Activated CD4-positive, alpha-beta T cell treated with anti-CD3 and anti-CD28 coated beads, Interleukin-2, amount 10 ng/mL, durations not matched to agents 7 days and 5 days (primary cell): ENCODE measurements at regions not wholly inside any gene's neighbourhood (a gene's known extent, or its start where the extent isn't known, plus 50 kb on each side); places are given as distances from the start of the nearest gene placed in this dataset.

Source experiments
- CTCF ChIA-PET: fragments of 350-600 bp; sonication (Branson Sonifier 250); formaldehyde crosslinking; loops from one replicate; lab custom pipeline; 2021; ENCODE audit warnings: antibody characterized with exemption; lab: Charles Lee
- POLR2A ChIA-PET: fragments of 350-600 bp; sonication (Branson Sonifier 250); formaldehyde crosslinking; loops from one replicate; lab custom pipeline; 2021; ENCODE audit warnings: antibody characterized with exemption; lab: Charles Lee
- DNase-seq: peaks from one replicate; pipeline ENCODE4 v3.0.0-alpha.2; 2020
- H3K27ac Mint-ChIP-seq: one replicate; pipeline ENCODE4 v1.8.0; 2021; ENCODE audit warnings: mild to moderate bottlenecking, moderate library complexity, mixed read lengths
- H3K27me3 Mint-ChIP-seq: one replicate; pipeline ENCODE4 v1.8.0; 2021; ENCODE audit warnings: mixed read lengths
- H3K36me3 Mint-ChIP-seq: one replicate; pipeline ENCODE4 v1.8.0; 2021; ENCODE audit warnings: low read depth, mixed read lengths
- H3K4me1 Mint-ChIP-seq: one replicate; pipeline ENCODE4 v1.8.0; 2021; ENCODE audit warnings: mixed read lengths
- H3K4me3 Mint-ChIP-seq: one replicate; pipeline ENCODE4 v1.8.0; 2021; ENCODE audit warnings: mild to moderate bottlenecking, moderate library complexity, mixed read lengths
- H3K9me3 Mint-ChIP-seq: one replicate; pipeline ENCODE4 v1.8.0; 2021; ENCODE audit warnings: mixed read lengths

DNA sequence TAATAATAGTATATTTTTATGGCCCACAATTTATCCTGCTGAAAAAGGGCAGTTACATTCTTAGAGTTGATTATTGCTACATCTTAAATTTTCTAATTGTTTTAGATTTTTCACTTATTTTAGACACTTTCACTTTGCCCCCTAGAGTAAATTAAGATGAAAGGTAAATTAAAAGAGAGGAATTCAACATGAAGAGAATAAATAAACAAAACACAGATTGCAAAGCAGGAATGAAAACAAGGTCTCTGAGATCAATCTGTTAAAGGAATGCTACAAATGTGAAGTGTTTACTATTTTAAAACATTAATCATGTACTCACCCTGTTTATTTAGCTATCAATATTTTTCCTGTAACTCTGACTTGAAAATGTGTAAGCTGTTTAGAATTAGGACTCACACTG is 113.5 kb upstream of the ETAA1 start:
- no peak overlapping the region for H3K4me3 Mint-ChIP-seq
- POLR2A ChIA-PET = no interaction called here
- no peak for DNase-seq
- H3K9me3 Mint-ChIP-seq = no peaks in the 10 kb centered on the region
- no peaks in the 10 kb centered on the region for H3K36me3 Mint-ChIP-seq
- H3K27me3 Mint-ChIP-seq = peaks cover 2% of the 10 kb centered on the region
- CTCF ChIA-PET = no interaction called here
- no peaks in the 10 kb centered on the region for H3K4me1 Mint-ChIP-seq
- H3K27ac Mint-ChIP-seq = no peak overlapping the region

- CTCF ChIA-PET = no interaction called here
- POLR2A ChIA-PET = no interaction called here
- DNase-seq = no peak
- Mint-ChIP-seq H3K27me3 (peaks cover 2% of the 10 kb centered on the region), H3K9me3 (no peaks in the 10 kb centered on the region), H3K27ac (no peak overlapping the region), H3K4me1 (no peaks in the 10 kb centered on the region), H3K4me3 (no peak overlapping the region), H3K36me3 (no peaks in the 10 kb centered on the region)
Measured at GRCh38 chr2:67286981-67287759, 110.0 kb upstream of the ETAA1 start.

DNA sequence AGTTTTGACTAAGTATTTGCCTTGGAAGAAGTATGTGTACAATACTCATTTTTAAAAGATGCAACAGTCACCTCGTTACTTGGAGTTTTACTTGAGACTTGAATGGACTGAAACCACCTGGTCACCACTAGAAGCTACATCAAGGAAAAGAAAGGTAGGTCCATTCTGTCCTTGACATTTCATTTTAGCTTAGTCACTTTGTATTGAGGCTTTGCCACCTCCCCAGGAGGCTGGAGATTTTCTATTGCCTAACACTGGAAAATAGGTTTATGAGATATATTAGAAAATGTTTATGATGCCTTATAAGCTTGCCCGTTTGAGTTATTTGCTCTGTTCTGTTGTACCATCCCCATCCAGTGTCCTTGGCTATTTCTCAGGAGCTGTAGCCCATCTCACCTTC is 107.9 kb upstream of the ETAA1 start:
- Mint-ChIP-seq H3K27me3 (peaks cover 2% of the 10 kb centered on the region), H3K4me1 (no peaks in the 10 kb centered on the region), H3K9me3 (no peaks in the 10 kb centered on the region), H3K27ac (no peak overlapping the region), H3K4me3 (no peak overlapping the region), H3K36me3 (no peaks in the 10 kb centered on the region)
- DNase-seq = no peak
- ChIA-PET POLR2A (no interaction called here), CTCF (no interaction called here)

GRCh38 chr2:67289921-67290371 is 107.2 kb upstream of the ETAA1 start:
- no peaks in the 10 kb centered on the region for H3K36me3 Mint-ChIP-seq

DNA sequence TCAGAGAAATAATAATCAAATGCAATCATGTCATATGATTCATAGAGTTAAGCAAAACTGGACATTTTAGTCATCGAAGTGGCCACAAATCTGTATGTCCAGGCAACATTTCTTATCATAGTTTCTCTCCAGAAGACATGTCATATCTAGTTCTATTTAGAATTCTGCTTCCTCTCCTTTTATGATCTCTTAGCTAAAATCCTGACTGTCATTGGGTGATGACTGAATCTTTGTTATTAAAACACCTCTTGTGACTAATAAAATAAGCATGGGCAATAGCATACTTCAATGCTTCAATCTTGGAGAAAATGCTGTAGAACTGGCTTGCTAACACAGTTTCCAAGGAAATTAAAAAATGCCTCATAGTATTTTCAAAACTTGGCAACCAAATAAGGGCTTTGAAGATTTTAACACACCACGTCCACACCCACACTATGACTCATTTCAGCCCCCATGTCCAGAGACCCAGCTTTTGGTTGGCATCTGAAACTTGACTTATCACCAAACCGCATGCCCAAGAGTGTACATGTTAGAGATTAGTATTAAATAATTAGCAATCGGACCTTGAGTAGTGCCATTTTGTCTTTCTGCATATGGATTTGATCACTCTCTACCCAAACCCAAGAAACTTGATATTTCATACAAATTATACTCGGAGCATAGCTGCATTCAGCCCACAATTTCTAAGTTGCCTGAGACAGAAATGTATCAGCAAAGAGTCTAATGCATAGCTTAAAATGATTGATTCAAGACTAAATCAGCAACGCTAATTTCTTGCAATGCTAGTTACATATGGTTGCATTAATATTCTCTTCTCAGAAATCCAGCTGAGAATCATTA is 106.5 kb upstream of the ETAA1 start:
- no peak for DNase-seq
- ChIA-PET POLR2A (no interaction called here), CTCF (no interaction called here)
- no peaks in the 10 kb centered on the region for H3K9me3 Mint-ChIP-seq
- H3K4me1 Mint-ChIP-seq = no peaks in the 10 kb centered on the region
- no peak overlapping the region for H3K4me3 Mint-ChIP-seq
- H3K27me3 Mint-ChIP-seq = peaks cover 2% of the 10 kb centered on the region
- H3K36me3 Mint-ChIP-seq = no peaks in the 10 kb centered on the region
- H3K27ac Mint-ChIP-seq = no peak overlapping the region

More at GRCh38 chr2:67289921-67290371, 107.2 kb upstream of the ETAA1 start:
- ChIA-PET CTCF (no interaction called here), POLR2A (no interaction called here)
- Mint-ChIP-seq H3K4me3 (no peak overlapping the region), H3K27ac (no peak overlapping the region), H3K27me3 (peaks cover 2% of the 10 kb centered on the region), H3K9me3 (no peaks in the 10 kb centered on the region), H3K4me1 (no peaks in the 10 kb centered on the region)
- DNase-seq = no peak

- CTCF ChIA-PET = no interaction called here
- Mint-ChIP-seq H3K27ac (no peak overlapping the region), H3K4me1 (no peaks in the 10 kb centered on the region)
Measured at GRCh38 chr2:67294218-67294617, 102.9 kb upstream of the ETAA1 start.

DNA sequence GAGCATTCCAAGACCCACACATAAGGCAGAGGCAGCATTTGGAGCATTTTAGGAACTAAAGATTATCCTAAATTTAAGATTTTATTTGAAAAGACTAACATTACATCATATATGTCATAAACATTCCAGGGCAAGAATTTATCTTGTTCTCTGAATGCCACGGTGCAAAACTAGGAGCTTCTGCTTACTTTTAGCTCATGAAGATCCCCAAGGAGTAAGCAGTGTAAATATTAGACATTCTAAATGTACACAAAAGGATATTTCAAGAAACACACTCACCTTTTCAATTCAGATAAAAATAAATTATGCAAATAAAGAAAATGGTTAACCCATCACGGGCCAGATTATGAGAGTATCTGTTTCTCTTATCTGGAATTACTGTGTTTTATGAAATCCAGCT is 101.7 kb upstream of the ETAA1 start:
- Mint-ChIP-seq H3K36me3 (no peaks in the 10 kb centered on the region), H3K27ac (no peak overlapping the region), H3K27me3 (no peaks in the 10 kb centered on the region), H3K9me3 (no peaks in the 10 kb centered on the region), H3K4me1 (no peaks in the 10 kb centered on the region), H3K4me3 (no peak overlapping the region)
- CTCF ChIA-PET = no interaction called here
- no peak for DNase-seq
- POLR2A ChIA-PET = no interaction called here

More at GRCh38 chr2:67294218-67294617, 102.9 kb upstream of the ETAA1 start:
- Mint-ChIP-seq H3K9me3 (no peaks in the 10 kb centered on the region), H3K36me3 (no peaks in the 10 kb centered on the region), H3K4me3 (no peak overlapping the region), H3K27me3 (no peaks in the 10 kb centered on the region)
- no peak for DNase-seq
- POLR2A ChIA-PET = no interaction called here

DNA sequence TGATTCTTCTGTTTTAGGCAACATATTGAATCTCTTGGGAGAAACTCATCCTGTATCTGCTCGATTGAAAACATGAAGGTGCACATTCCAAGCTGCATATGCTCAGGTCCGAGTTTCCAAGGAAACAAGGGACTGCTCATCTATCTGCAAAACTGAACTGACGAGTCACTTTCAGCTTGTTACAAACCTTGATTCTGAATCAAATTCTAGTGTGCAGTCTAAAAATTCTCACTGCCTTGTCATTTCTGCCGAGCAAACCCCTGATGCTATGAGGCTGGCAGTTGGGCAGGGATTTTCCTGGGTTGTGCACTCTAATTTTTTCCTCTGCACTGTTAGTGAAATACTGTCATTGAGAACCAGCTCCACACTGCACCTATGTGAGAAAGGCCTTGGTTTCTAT is 101.3 kb upstream of the ETAA1 start:
- Mint-ChIP-seq H3K4me1 (no peaks in the 10 kb centered on the region), H3K9me3 (no peaks in the 10 kb centered on the region), H3K4me3 (no peak overlapping the region), H3K27me3 (no peaks in the 10 kb centered on the region), H3K36me3 (no peaks in the 10 kb centered on the region), H3K27ac (no peak overlapping the region)
- ChIA-PET POLR2A (no interaction called here), CTCF (no interaction called here)
- no peak for DNase-seq

- no peaks in the 10 kb centered on the region for H3K4me1 Mint-ChIP-seq
- H3K9me3 Mint-ChIP-seq = no peaks in the 10 kb centered on the region
- ChIA-PET POLR2A (no interaction called here), CTCF (no interaction called here)
- H3K4me3 Mint-ChIP-seq = no peak overlapping the region
- no peaks in the 10 kb centered on the region for H3K36me3 Mint-ChIP-seq
- no peak for DNase-seq
- H3K27ac Mint-ChIP-seq = no peak overlapping the region
- H3K27me3 Mint-ChIP-seq = no peaks in the 10 kb centered on the region
Measured at GRCh38 chr2:67304300-67304890, 92.7 kb upstream of the ETAA1 start.

GRCh38 chr2:67309281-67309680 is 87.9 kb upstream of the ETAA1 start:
- Mint-ChIP-seq H3K4me3 (no peak overlapping the region), H3K4me1 (no peaks in the 10 kb centered on the region), H3K36me3 (no peaks in the 10 kb centered on the region), H3K27me3 (peaks cover 2% of the 10 kb centered on the region), H3K9me3 (no peaks in the 10 kb centered on the region), H3K27ac (no peak overlapping the region)
- CTCF ChIA-PET = interaction anchor here (1.1 to 1.4 kb wide), 2 partner anchors 9 to 297 kb away, joined by 3 read pairs; no protein-coding TSS in a partner anchor
- POLR2A ChIA-PET = no interaction called here
- DNase-seq = no peak

DNA sequence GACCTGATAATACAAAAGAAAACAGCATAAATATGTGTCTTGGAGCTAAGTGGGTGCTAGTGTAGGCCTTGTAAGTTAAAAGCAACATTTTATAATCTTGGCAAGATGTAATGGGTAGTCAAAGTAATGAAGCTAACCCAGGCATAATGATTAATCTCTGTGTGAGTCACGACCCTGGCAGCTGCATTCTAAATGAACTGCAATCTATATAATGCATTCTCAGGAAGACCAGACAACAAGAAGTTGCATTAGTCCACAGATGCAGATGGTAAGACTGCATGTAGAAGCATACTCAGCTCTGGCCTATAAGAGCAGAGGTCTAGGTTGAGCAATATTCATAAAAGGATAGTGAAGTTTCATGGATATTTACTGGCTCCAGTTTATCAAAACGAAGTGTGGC is 85.6 kb upstream of the ETAA1 start:
- CTCF ChIA-PET = no interaction called here
- POLR2A ChIA-PET = no interaction called here

GRCh38 chr2:67312871-67313270 is 84.3 kb upstream of the ETAA1 start:
- ChIA-PET POLR2A (no interaction called here), CTCF (no interaction called here)
- peaks cover 2% of the 10 kb centered on the region for H3K27me3 Mint-ChIP-seq
- DNase-seq = no peak
- H3K9me3 Mint-ChIP-seq = no peaks in the 10 kb centered on the region
- no peak overlapping the region for H3K27ac Mint-ChIP-seq
- H3K4me3 Mint-ChIP-seq = no peak overlapping the region
- H3K4me1 Mint-ChIP-seq = no peaks in the 10 kb centered on the region
- H3K36me3 Mint-ChIP-seq = no peaks in the 10 kb centered on the region

More for the DNA sequence above, 85.6 kb upstream of the ETAA1 start:
- no peak for DNase-seq
- no peaks in the 10 kb centered on the region for H3K36me3 Mint-ChIP-seq
- H3K27ac Mint-ChIP-seq = no peak overlapping the region
- peaks cover 2% of the 10 kb centered on the region for H3K27me3 Mint-ChIP-seq
- no peaks in the 10 kb centered on the region for H3K9me3 Mint-ChIP-seq
- H3K4me1 Mint-ChIP-seq = no peaks in the 10 kb centered on the region
- no peak overlapping the region for H3K4me3 Mint-ChIP-seq

DNA sequence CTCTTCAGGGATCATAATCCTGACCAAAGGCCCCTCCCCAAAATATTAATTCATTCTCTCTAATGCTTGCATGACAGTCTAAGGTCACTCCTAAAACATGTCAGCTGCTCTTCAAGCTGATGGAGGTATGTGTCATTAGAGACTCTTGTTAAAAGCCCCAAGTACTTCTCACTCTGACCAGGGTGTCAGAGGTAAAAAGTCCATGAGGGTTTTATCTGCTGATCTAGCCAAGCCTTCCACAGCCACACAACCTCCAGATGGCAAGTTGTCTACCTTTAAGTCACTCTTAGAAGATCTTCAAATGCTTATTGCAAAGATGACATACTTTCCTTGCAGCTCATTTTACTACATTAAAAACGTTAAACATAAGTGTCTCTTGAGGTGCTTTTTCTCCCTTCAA is 83.6 kb upstream of the ETAA1 start:
- peaks cover 2% of the 10 kb centered on the region for H3K27me3 Mint-ChIP-seq
- ChIA-PET POLR2A (no interaction called here), CTCF (no interaction called here)

More for the DNA sequence above, 83.6 kb upstream of the ETAA1 start:
- Mint-ChIP-seq H3K9me3 (no peaks in the 10 kb centered on the region), H3K36me3 (no peaks in the 10 kb centered on the region), H3K4me1 (no peaks in the 10 kb centered on the region), H3K4me3 (no peak overlapping the region), H3K27ac (no peak overlapping the region)
- DNase-seq = no peak
